ENCODE measurements at regions not wholly inside any gene's neighbourhood (a gene's known extent, or its start where the extent isn't known, plus 50 kb on each side); places are given as distances from the start of the nearest gene placed in this dataset.

DNA sequence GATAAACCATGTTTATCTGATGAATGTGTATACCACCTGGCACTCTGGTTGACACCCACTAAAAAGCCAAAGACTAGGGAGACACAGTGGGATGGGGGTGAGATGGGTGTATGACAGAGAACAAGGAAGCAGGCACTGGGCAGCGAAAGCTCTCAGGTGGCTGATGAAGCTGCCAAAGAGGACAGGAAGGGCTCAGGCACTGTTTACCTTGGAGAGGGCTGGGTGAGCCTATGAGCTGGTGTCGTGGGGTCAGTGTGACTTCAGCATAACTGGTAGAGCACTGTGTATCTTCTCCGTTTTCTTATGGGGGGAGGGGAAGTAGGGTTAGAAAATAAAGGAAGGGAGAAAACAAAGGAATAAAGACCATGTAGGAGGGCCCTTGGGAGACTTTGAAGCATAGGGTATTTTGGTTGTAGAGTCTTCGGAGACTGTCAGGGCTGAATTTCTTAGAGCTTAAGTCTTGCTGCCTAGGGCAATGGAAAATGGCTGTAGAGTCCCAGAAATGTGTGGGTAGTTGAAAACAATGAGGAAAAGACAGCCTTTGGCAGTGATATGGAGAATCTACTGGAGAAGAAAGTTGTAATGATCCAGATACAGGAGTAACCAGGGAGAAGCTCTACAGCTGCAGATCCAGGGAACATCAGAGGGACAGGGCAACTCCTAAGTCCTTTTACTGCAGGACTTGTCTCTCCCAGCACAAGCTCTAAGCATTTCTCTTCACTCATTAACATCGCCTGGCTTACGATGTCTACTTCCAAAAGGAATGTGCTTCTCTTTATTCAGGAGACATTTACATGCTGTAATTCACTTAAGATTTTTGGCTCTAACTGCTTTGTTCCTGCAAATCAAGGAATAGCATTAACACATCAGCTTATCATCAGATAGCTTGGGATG lies 120.0 kb downstream of the AQP4 start:
- Histone ChIP-seq H3K36me3 (no peaks in the 10 kb centered on the region), H3K27me3 (no peaks in the 10 kb centered on the region), H3K4me3 (no peak overlapping the region), H3K9me3 (no peaks in the 10 kb centered on the region), H3K27ac (peak overlapping the region; percentile 61 to 74), H3K4me1 (peaks cover 0 to 6% of the 10 kb centered on the region in 2 donors)
- TF ChIP-seq POLR2AphosphoS5 (IDR thresholded peaks at IDR 0.05): no peak
- TF ChIP-seq POLR2A (IDR thresholded peaks at IDR 0.05): no peak
- TF ChIP-seq CTCF (IDR thresholded peaks at IDR 0.05): no peak
- DNase-seq (ENCODE audit: low spot score in 2 of 2): peak; percentile 53 to 69
- intact Hi-C loops (cut with DNase I; ENCODE audit: low total_unique reads): no loop called here

- Histone ChIP-seq H3K9me3 (no peaks in the 10 kb centered on the region), H3K36me3 (no peaks in the 10 kb centered on the region), H3K4me3 (no peak overlapping the region), H3K27ac (no peak overlapping the region), H3K27me3 (no peaks in the 10 kb centered on the region), H3K4me1 (peaks cover 0 to 4% of the 10 kb centered on the region in 2 donors)
- DNase-seq (ENCODE audit: low spot score in 2 of 2): no peak
- no peak for TF ChIP-seq POLR2AphosphoS5 (IDR thresholded peaks at IDR 0.05)
- TF ChIP-seq CTCF (IDR thresholded peaks at IDR 0.05): no peak
- TF ChIP-seq POLR2A (IDR thresholded peaks at IDR 0.05): no peak
- intact Hi-C loops (cut with DNase I; ENCODE audit: low total_unique reads): no loop called here
Measured at GRCh38 chr18:26741758-26742157, 123.7 kb downstream of the AQP4 start.

- no peaks in the 10 kb centered on the region for H3K9me3 ChIP-seq
- no peaks in the 10 kb centered on the region for H3K27me3 ChIP-seq
- TF ChIP-seq CTCF (IDR thresholded peaks at IDR 0.05): no peak
- TF ChIP-seq POLR2AphosphoS5 (IDR thresholded peaks at IDR 0.05): no peak
- no peak for TF ChIP-seq POLR2A (IDR thresholded peaks at IDR 0.05)
- H3K4me1 ChIP-seq: no peaks in the 10 kb centered on the region
- intact Hi-C loops (cut with DNase I; ENCODE audit: low total_unique reads): no loop called here
- H3K4me3 ChIP-seq: no peak overlapping the region
- no peak overlapping the region for H3K27ac ChIP-seq
- DNase-seq (ENCODE audit: low spot score in 2 of 2): no peak
- no peaks in the 10 kb centered on the region for H3K36me3 ChIP-seq
Measured at GRCh38 chr18:26741048-26741447, 124.5 kb downstream of the AQP4 start.

- Histone ChIP-seq H3K4me3 (no peak overlapping the region), H3K27ac (no peak overlapping the region), H3K36me3 (no peaks in the 10 kb centered on the region), H3K27me3 (no peaks in the 10 kb centered on the region), H3K4me1 (no peaks in the 10 kb centered on the region), H3K9me3 (no peaks in the 10 kb centered on the region)
- TF ChIP-seq POLR2A (IDR thresholded peaks at IDR 0.05): no peak
- TF ChIP-seq POLR2AphosphoS5 (IDR thresholded peaks at IDR 0.05): no peak
- no peak for TF ChIP-seq CTCF (IDR thresholded peaks at IDR 0.05)
- no peak for DNase-seq (ENCODE audit: low spot score in 2 of 2)
- intact Hi-C loops (cut with DNase I; ENCODE audit: low total_unique reads): no loop called here
Measured at GRCh38 chr18:26740396-26740795, 125.1 kb downstream of the AQP4 start.

- H3K4me1 ChIP-seq: no peaks in the 10 kb centered on the region
- H3K9me3 ChIP-seq: no peaks in the 10 kb centered on the region
- no peak overlapping the region for H3K27ac ChIP-seq
- intact Hi-C loops (cut with DNase I; ENCODE audit: low total_unique reads): no loop called here
- H3K27me3 ChIP-seq: no peaks in the 10 kb centered on the region
- no peak for DNase-seq (ENCODE audit: low spot score in 2 of 2)
- no peak overlapping the region for H3K4me3 ChIP-seq
- no peaks in the 10 kb centered on the region for H3K36me3 ChIP-seq
- no peak for TF ChIP-seq POLR2AphosphoS5 (IDR thresholded peaks at IDR 0.05)
- no peak for TF ChIP-seq CTCF (IDR thresholded peaks at IDR 0.05)
- TF ChIP-seq POLR2A (IDR thresholded peaks at IDR 0.05): no peak
Measured at GRCh38 chr18:26738706-26739105, 126.8 kb downstream of the AQP4 start.

All from breast epithelium (tissue), 4 donors.